HUES64 (cell line): ENCODE measurements at regions not wholly inside any gene's neighbourhood (a gene's known extent, or its start where the extent isn't known, plus 50 kb on each side); places are given as distances from the start of the nearest gene placed in this dataset.

Source experiments
- H3K27ac ChIP-seq: 2 replicates; pipeline ENCODE4 v1.7.0; 2013; ENCODE audit warnings: low read depth, low read length, inconsistent platforms
- H3K27me3 ChIP-seq: 2 replicates; pipeline ENCODE4 v1.6.1; 2013; ENCODE audit warnings: mild to moderate bottlenecking, low read length; ENCODE audit not compliant: insufficient read depth
- H3K36me3 ChIP-seq: 2 replicates; pipeline ENCODE4 v1.6.1; 2013; ENCODE audit warnings: mild to moderate bottlenecking, low read length; ENCODE audit not compliant: insufficient read depth
- H3K4me1 ChIP-seq: 2 replicates; pipeline ENCODE4 v1.6.1; 2013; ENCODE audit warnings: mild to moderate bottlenecking, low read length, moderate library complexity; ENCODE audit not compliant: insufficient read depth
- H3K4me3 ChIP-seq: 2 replicates; pipeline ENCODE4 v1.5.1; 2013; ENCODE audit warnings: mild to moderate bottlenecking, low read length, moderate library complexity
- H3K9ac ChIP-seq: 2 replicates; pipeline ENCODE4 v1.6.1; 2013; ENCODE audit warnings: mild to moderate bottlenecking, low read depth, low read length
- H3K9me3 ChIP-seq: 2 replicates; pipeline ENCODE4 v1.6.1; 2013; ENCODE audit warnings: low read depth, low read length; ENCODE audit not compliant: insufficient read depth
- WGBS: fragments of 150-250, 120-280 bp; methylation state at CpG from one replicate; pipeline ENCODE4 v1.1.7; 2013; ENCODE audit warnings: missing lambda C conversion rate; 5-methylcytosine and 5-hydroxymethylcytosine counted together

DNA sequence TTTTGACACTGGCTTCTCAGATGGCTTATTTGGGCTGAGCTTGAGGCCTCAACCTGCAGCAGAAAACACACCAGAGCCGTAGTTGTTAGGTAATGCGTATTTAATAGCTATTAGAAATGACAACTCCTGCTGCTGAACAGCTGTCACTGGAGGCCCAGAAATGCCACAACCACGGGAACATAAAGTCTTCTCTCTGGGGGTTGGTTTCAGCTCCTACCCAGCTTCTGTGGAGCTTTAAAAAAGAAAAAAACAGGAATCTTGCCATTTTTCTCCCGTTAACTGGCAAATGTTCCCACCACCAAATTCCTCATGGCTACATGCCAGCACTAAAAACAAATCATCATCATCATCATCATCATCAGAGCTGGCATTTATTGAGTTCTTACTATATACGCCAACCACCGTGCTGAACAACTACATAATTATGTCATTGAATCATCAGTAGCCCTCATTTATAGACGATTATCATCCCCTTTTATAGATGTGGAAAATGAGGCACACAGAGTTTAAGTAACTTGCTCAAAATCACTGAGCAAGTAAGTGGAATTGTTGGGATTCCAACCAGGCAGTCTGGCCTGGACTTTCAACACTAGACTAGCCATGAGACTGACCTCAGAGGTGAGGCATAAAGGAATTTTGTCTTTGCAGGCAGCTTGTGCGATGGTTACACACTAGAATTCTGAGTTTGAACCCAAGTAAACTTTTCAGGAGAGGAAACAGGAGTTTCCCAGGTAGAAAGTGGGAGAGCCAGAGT, 185.3 kb upstream of the WWC1 start:
- no peaks in the 10 kb centered on the region for H3K27me3 ChIP-seq
- 91% methylated on average over 8 of the region's 8 CpGs for WGBS
- H3K4me3 ChIP-seq = no peak overlapping the region
- H3K36me3 ChIP-seq = no peaks in the 10 kb centered on the region
- no peak overlapping the region for H3K27ac ChIP-seq
- H3K9me3 ChIP-seq = no peaks in the 10 kb centered on the region
- H3K4me1 ChIP-seq = peaks cover 24% of the 10 kb centered on the region
- H3K9ac ChIP-seq = no peak overlapping the region

DNA sequence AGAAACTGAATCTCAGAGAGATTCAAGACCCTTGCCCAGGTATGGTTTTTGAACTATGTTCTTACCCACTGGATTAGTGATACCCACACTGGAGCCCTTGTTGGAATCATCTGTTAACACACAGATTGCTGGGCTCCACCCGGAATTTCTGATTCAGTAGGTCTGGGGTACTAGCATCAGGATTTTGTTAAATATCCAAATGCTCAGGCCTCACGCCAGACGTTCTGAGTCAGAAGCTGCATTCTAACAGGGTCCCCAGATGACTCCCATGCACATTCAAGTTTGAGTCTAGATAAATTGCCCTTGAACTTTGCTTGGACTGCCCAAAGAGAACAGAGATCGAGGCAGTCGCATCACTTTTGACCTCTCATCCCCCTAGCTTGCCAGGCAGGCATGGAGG, 182.0 kb upstream of the WWC1 start:
- H3K27me3 ChIP-seq = no peaks in the 10 kb centered on the region
- H3K36me3 ChIP-seq = no peaks in the 10 kb centered on the region
- H3K4me3 ChIP-seq = no peak overlapping the region
- 87% methylated on average over 5 of the region's 5 CpGs for WGBS
- peaks cover 23% of the 10 kb centered on the region for H3K4me1 ChIP-seq
- no peak overlapping the region for H3K27ac ChIP-seq
- no peaks in the 10 kb centered on the region for H3K9me3 ChIP-seq
- no peak overlapping the region for H3K9ac ChIP-seq

DNA sequence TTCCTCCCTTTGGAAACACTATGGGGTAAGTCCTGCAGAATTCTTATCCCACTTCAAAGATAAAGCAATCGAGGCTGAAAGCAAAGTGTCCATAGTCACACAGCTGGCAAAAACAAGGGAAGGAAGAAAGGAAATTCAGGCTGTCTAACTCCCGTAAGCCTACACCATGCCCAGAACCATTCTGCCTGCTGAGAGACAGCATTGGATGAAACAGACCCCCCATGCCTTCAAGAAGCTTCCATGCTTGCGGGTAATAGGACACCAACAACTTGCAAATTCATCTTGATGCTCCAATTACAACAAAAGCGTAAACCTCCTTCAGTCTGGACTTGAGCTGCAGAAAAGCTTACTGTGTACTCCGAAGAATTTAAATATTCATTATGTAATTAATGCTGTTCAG, 181.1 kb upstream of the WWC1 start:
- H3K9ac ChIP-seq = no peak overlapping the region
- no peaks in the 10 kb centered on the region for H3K36me3 ChIP-seq
- no peak overlapping the region for H3K27ac ChIP-seq
- no peak overlapping the region for H3K4me3 ChIP-seq
- H3K27me3 ChIP-seq = no peaks in the 10 kb centered on the region
- H3K4me1 ChIP-seq = peaks cover 13% of the 10 kb centered on the region
- no peaks in the 10 kb centered on the region for H3K9me3 ChIP-seq
- 88% methylated on average over 5 of the region's 5 CpGs for WGBS

- WGBS = 84% methylated on average over 14 of the region's 14 CpGs
- peaks cover 6% of the 10 kb centered on the region; the same call in 1 of the 2 replicates for H3K4me1 ChIP-seq
- H3K9me3 ChIP-seq = no peaks in the 10 kb centered on the region
- no peak overlapping the region for H3K9ac ChIP-seq
- no peaks in the 10 kb centered on the region for H3K27me3 ChIP-seq
- no peaks in the 10 kb centered on the region for H3K36me3 ChIP-seq
- H3K27ac ChIP-seq = no peak overlapping the region
- H3K4me3 ChIP-seq = no peak overlapping the region
Measured at GRCh38 chr5:168110870-168111832, 180.3 kb upstream of the WWC1 start.

DNA sequence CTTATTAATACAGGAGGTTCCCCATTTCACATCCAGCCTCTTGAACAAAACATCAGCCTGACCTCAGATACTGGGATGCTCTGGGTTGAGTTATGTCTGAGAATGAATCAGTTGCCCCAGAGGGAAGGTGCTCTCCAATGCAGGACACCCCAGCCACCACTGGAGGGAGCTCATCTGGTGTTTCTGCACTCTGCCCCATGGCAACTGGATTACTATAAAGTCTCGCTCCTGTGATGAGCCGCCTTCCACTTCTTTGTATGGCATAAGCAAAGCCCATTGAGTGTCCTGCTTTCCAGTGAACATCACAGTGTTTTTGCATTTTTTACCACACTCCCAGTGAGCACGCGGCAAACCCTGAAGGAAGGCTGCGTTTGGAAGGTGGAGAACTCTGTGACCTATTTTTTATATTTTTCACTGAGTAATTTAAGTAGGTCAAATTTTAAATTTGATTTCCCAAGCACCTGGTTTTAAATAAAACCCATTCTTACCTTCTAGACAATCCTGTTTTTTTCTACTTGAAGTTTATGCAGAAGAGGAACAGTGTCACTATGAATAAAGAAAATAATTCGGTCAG, 176.9 kb upstream of the WWC1 start:
- WGBS = 66% methylated on average over 5 of the region's 6 CpGs
- Histone ChIP-seq H3K27ac (no peak overlapping the region), H3K4me3 (no peak overlapping the region), H3K27me3 (no peaks in the 10 kb centered on the region), H3K4me1 (peaks cover 24% of the 10 kb centered on the region), H3K9me3 (no peaks in the 10 kb centered on the region), H3K9ac (no peak overlapping the region), H3K36me3 (no peaks in the 10 kb centered on the region)

DNA sequence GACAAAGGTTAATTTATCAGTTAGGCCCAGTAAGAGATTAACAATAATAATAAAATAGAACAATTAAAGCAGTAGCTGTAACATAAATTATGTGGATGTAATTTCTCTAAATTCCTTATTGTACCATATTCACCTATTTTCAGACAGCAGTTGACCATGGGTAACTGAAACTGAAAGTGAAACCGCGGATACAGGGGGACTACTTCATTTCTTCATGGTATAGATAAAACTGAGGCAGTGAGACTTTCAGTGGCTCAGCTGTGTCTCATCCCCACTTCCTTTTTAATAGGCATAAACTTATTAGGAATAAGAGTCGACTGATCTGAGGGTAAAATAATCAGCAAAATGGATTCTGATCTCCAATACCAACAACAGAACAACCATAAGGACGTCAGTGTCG, 174.0 kb upstream of the WWC1 start:
- H3K4me1 ChIP-seq = peaks cover 19% of the 10 kb centered on the region
- no peaks in the 10 kb centered on the region for H3K27me3 ChIP-seq
- H3K27ac ChIP-seq = no peak overlapping the region
- H3K4me3 ChIP-seq = no peak overlapping the region
- no peak overlapping the region for H3K9ac ChIP-seq
- 97% methylated on average over 4 of the region's 5 CpGs for WGBS
- no peaks in the 10 kb centered on the region for H3K36me3 ChIP-seq
- H3K9me3 ChIP-seq = no peaks in the 10 kb centered on the region

DNA sequence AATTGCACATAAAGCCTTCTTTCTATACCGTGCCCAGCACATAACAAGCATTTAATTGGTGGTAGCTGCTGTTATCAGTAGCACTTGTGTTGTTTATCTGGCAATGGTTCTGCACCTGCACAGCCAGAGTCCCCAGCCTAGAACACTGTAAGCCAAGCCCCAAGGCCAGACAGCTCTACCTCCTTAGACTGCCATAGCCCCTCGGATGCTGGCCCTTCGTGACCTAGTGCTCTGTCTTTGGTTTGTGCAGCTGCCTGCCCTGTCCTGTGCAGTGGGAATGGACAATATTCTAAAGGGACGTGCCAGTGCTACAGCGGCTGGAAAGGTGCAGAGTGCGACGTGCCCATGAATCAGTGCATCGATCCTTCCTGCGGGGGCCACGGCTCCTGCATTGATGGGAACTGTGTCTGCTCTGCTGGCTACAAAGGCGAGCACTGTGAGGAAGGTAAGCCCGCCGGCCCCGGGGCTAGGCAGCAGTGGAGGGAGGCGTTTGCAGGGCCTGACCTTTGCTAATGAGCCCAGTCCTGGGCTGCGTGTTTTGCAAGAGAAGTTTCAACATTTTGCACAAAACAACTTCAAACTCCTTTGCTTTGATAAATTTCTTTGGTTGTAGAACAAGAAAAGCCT, 173.3 kb upstream of the WWC1 start:
- Histone ChIP-seq H3K4me3 (no peak overlapping the region), H3K4me1 (peaks cover 19% of the 10 kb centered on the region)
- WGBS = 37% methylated on average over 16 of the region's 16 CpGs

DNA sequence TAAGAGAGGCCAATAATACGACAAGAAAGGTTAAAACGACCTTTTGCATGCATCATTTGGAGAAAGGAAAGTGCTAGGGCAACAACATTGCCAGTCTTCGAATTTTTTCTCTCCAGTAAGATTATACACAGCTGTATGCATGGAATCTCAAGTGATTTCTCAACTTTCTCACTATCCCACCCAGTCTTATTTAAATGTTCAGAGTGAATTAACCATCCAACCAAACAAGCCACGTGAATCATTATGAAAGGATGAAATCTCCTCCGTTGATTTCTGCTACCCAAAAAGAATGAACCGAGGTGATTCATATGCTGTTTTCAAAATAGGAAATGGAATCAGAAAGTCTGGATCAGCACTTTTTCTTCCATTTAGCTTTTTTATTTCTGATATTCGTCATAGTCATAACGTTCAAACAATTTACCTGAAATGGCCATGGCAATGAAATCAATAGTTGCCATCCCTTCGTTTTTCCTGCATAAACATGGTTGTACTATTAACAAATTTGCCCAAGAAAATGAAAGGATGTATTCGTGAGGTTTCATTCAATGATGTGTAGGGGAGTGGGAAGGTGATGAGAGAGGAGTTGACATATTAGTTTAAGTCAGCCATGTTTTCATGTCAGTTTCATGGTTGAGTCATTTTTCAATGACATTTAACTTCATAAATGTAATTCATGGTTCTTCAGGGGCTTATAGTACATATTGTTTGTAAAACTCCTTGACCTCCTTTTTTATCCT, 170.9 kb upstream of the WWC1 start:
- 91% methylated on average over 10 of the region's 10 CpGs for WGBS
- Histone ChIP-seq H3K9ac (no peak overlapping the region), H3K27me3 (no peaks in the 10 kb centered on the region), H3K36me3 (no peaks in the 10 kb centered on the region), H3K27ac (no peak overlapping the region), H3K4me1 (peaks cover 19% of the 10 kb centered on the region), H3K4me3 (no peak overlapping the region), H3K9me3 (no peaks in the 10 kb centered on the region)

More for the DNA sequence above, 173.3 kb upstream of the WWC1 start:
- no peaks in the 10 kb centered on the region for H3K36me3 ChIP-seq
- peak overlapping the region; percentile 28; the same call in 1 of the 2 replicates for H3K27ac ChIP-seq
- H3K9ac ChIP-seq = peak overlapping the region; percentile 38; the same call in 1 of the 2 replicates
- no peaks in the 10 kb centered on the region for H3K9me3 ChIP-seq
- no peaks in the 10 kb centered on the region for H3K27me3 ChIP-seq

DNA sequence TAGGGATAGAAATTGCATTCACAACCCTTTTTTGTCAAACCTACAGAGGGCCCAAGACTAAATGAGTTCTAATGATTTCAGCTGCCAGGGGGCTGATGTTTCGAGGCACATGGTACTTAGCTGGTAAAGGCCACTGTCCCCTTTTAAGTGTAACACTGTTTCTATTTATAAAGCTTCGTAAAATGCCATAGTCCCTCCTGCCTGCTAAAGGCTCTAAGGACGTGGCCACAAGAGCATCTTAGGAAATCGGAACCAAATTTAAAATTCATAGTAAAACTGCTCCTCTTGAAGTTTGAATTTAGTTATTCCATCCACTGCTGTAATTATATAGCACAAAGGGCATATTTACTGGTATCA, 170.3 kb upstream of the WWC1 start:
- peaks cover 19% of the 10 kb centered on the region for H3K4me1 ChIP-seq
- H3K9ac ChIP-seq = no peak overlapping the region
- H3K27me3 ChIP-seq = no peaks in the 10 kb centered on the region
- 93% methylated on average over 4 of the region's 4 CpGs for WGBS
- no peak overlapping the region for H3K27ac ChIP-seq
- H3K9me3 ChIP-seq = no peaks in the 10 kb centered on the region
- no peak overlapping the region for H3K4me3 ChIP-seq
- no peaks in the 10 kb centered on the region for H3K36me3 ChIP-seq

DNA sequence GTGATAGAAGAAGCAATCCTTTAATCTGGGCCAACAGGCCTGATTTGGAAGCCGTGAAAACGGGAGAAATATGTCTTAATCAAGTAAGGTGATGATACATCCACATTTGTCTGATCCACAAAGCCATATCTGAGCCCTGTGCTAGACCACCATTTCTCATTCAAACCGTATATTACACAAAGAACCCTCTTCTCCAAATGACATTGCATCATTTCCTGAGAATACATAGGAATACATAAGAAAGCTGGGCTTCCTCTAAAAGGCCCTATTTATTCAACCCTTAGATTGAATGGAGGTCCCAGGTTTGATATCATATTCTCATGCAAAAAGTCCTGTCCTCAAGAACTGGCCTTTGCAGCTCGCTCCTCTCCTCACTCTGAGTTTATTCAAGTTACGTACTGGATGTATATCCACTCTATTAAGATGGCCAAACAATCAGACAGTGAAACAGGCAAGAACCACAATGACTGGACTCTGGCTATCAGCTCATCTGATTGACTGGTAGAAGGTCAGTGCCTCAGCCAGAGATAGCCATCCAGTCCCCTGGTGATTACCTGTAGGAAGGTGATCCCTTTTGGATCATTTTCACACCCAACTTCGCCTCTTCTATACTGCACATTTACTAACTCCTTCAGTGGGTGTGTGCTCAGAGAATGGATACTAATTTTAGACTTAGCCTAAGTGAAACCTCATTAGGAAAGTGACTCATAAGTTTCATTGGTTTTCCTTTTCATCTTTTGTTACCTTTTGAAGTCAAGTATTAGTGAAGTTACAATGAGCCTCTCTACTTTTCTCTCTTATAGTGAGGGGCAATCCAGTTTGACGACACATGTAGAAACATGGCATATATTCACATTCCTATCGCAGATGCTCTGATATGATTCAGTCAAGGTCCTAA, 167.6 kb upstream of the WWC1 start:
- 87% methylated on average over 8 of the region's 8 CpGs for WGBS
- no peak overlapping the region for H3K4me3 ChIP-seq
- peaks cover 9% of the 10 kb centered on the region for H3K4me1 ChIP-seq
- no peak overlapping the region for H3K27ac ChIP-seq
- H3K27me3 ChIP-seq = no peaks in the 10 kb centered on the region
- H3K9ac ChIP-seq = no peak overlapping the region
- H3K9me3 ChIP-seq = no peaks in the 10 kb centered on the region
- H3K36me3 ChIP-seq = no peaks in the 10 kb centered on the region
